Skin epidermis (tissue), 12 donors: ENCODE measurements at regions not wholly inside any gene's neighbourhood (a gene's known extent, or its start where the extent isn't known, plus 50 kb on each side); places are given as distances from the start of the nearest gene placed in this dataset.
"Not testable (repeated sequence)": the region's sequence is repeated elsewhere in the genome, so short reads cannot be mapped to it uniquely, and the experiment has no call there.

Experiments used
- H3K27ac ChIP-seq, 21 experiments: fragments of 200-600 bp; sonication (generic) in 11 of 21; one replicate each; pipeline ENCODE4 v1.5.0; 2020; ENCODE audit warnings: mild to moderate bottlenecking in 3 of 21, inconsistent platforms in 2 of 21, moderate library complexity in 2 of 21
- H3K4me3 ChIP-seq, 7 experiments: fragments of 200-600 bp; sonication (generic) in 2 of 7; one replicate each; pipeline ENCODE4 v1.5.0; 2020; ENCODE audit warnings: inconsistent platforms in 2 of 7, mild to moderate bottlenecking in 2 of 7, moderate library complexity in 1 of 7

DNA sequence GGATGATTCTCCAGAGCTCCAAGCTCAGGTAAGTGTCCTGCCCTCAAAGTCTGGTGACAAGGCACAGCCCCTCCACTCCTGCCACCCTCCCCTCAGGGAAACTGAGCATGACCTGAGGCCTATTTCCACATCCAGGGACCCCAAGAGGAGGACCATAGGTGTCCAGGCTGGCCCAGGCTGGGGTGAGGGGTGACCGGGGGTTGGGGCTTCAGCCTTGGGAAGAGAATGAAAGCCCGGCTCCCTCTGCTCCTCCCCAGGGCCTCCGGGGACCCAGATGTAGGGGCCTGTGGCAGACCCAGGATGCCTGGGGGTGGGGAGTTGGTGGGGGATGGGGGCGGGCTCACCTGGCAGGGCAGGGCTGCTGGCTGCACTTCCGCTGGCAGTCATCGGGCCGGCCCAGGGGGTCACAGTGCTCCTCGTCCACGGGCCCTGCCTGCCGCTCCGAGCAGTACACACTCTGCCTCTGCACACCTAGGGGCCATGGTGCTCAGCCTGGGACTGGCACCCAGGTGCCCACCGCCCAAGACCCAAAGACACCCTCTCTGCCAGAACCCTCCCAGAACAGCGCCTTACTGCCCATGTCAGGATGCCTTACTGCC lies 116.5 kb upstream of the AKAP13 start:
- not testable (repeated sequence) for H3K4me3 ChIP-seq, H3K27ac ChIP-seq

- not testable (repeated sequence) for H3K4me3 ChIP-seq, H3K27ac ChIP-seq
These were observed 115.7 kb upstream of the AKAP13 start for GRCh38 chr15:85264614-85265190.

DNA sequence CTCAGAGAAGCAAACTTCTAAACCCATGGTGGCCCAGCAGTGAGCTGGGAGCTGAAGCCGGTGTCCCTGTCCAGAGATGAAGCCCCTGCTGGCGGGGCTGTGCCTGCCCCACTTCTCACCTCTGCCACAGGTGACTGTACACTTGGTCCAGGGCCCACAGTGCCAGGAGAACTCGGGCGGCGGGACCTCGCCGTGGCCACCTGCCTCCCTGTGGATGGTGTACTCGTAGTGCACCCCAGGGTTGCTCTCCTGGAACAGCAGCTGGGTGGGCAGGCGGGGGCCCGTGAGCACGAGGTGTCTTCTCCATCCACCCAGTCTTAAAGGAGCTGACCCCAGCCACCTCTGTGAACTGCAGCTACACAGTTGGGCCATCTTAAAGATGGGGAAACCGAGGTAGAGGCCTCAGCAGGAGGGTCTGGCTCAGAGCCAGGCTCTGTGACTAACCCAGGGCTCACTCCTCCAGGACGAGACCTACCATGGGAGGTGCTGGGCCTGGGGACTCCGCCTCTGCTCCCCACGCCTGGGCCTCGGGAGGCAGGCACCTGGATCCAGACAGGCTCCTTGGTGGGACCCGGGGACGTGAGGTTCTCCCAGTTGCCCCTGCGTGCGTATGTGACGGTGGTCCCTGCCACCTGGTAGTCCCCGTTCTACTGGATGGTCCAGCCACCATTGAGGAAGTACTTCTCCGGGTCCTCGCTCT lies 113.1 kb upstream of the AKAP13 start:
- H3K27ac ChIP-seq, H3K4me3 ChIP-seq: not testable (repeated sequence)

- Histone ChIP-seq H3K27ac (no peak overlapping the region), H3K4me3 (no peak overlapping the region)
These were observed 105.9 kb upstream of the AKAP13 start for GRCh38 chr15:85274315-85275050.

- Histone ChIP-seq H3K4me3 (no peak overlapping the region), H3K27ac (no peak overlapping the region)
These were observed 103.9 kb upstream of the AKAP13 start for GRCh38 chr15:85276508-85276907.

DNA sequence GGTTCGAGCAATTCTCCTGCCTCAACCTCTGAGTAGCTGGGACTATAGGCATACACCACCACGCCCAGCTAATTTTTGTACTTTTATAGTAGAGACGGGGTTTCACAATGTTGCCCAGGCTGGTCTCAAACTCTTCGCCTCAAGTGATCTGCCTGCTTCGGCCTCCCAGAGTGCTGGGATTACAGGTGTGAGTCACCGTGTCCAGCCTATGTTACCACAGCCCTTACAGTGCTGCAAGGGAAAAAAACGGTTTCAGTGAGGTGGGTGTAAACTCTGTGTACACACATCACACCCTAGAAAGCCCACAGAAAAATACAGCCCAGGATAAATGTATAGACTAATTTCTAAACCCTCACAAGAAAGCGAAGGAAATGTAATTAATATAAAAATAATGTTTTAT lies 103.5 kb upstream of the AKAP13 start:
- Histone ChIP-seq H3K4me3 (no peak overlapping the region), H3K27ac (no peak overlapping the region)

DNA sequence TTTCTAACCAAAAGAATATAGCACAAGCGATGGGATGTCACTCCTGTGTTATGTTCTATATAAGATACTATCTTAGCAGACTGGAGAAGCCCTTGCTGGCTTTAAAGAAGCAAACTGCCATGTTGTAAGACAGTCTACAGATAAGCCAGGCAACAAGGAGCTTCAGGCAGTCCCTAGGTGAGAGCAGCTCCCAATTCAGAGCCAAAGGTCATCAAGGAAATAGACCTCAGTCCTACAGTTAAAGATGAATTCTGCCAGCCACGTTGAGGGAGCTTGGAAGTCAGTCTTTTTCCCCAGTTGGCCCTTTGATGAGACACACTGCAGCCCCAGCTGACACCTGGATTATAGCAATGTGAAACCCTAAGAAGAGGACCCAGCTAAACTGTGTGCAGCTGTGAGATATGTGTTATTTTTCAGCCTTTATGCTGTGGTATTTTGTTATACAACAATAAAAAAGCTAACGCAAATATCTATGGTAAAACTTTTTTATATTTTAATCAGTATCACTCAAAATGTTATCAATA lies 102.5 kb upstream of the AKAP13 start:
- Histone ChIP-seq H3K27ac (no peak overlapping the region), H3K4me3 (no peak overlapping the region)

- H3K4me3 ChIP-seq, result no peak overlapping the region
- H3K27ac ChIP-seq, result no peak overlapping the region
These were observed 100.2 kb upstream of the AKAP13 start for GRCh38 chr15:85280203-85280602.

DNA sequence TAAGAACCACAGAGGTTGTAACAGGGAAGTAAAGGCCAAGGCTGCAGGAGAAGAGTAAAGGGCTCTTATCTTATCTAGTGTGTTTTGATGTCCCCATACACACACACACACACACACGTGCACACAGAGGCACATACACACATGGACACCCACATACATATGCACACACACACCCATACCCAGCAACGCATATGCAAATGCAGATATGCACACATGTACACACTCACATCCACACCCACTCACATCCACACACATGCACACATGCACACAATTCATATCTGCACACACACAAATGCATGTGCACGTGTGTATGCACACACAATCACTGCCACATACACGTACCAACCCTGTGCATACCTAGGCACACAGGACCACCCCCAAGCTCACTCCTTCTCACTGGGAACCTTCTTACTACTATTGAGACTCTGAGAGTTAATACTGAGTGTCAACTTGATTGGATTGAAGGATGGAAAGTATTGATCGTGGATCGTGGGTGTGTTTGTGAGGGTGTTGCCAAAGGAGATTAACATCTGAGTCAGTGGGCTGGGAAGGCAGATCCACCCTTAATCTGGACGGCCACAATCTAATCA lies 99.0 kb upstream of the AKAP13 start:
- H3K4me3 ChIP-seq, result no peak overlapping the region

GRCh38 chr15:85282504-85283115 lies 97.8 kb upstream of the AKAP13 start:
- Histone ChIP-seq H3K4me3 (no peak overlapping the region), H3K27ac (no peak overlapping the region)

More for the DNA sequence above, 99.0 kb upstream of the AKAP13 start:
- no peak overlapping the region for H3K27ac ChIP-seq

- H3K27ac ChIP-seq, H3K4me3 ChIP-seq: not testable (repeated sequence)
These were observed 96.6 kb upstream of the AKAP13 start for GRCh38 chr15:85283815-85284214.

GRCh38 chr15:85284497-85284896 lies 95.9 kb upstream of the AKAP13 start:
- no peak overlapping the region for H3K4me3 ChIP-seq
- no peak overlapping the region for H3K27ac ChIP-seq

GRCh38 chr15:85289677-85290365 lies 90.6 kb upstream of the AKAP13 start:
- no peak overlapping the region for H3K27ac ChIP-seq
- H3K4me3 ChIP-seq, result no peak overlapping the region

DNA sequence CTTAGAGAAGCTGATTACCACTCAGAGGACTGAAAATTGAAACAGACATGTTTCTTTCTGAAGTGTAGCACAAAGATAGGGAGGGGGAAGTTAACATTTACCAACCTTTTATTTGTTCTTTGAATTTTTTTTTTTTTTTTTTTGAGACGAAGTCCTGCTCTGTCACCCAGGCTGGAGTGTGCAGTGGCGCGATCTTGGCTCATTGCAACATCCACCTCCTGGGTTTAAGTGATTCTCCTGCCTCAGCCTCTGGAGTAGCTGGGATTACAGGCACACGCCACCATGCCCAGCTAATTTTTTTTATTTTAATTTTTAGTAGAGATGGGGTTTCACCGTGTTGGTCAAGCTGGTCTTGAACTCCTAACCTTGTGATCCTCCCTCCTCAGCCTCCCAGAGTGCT lies 87.8 kb upstream of the AKAP13 start:
- H3K4me3 ChIP-seq, H3K27ac ChIP-seq: not testable (repeated sequence)

DNA sequence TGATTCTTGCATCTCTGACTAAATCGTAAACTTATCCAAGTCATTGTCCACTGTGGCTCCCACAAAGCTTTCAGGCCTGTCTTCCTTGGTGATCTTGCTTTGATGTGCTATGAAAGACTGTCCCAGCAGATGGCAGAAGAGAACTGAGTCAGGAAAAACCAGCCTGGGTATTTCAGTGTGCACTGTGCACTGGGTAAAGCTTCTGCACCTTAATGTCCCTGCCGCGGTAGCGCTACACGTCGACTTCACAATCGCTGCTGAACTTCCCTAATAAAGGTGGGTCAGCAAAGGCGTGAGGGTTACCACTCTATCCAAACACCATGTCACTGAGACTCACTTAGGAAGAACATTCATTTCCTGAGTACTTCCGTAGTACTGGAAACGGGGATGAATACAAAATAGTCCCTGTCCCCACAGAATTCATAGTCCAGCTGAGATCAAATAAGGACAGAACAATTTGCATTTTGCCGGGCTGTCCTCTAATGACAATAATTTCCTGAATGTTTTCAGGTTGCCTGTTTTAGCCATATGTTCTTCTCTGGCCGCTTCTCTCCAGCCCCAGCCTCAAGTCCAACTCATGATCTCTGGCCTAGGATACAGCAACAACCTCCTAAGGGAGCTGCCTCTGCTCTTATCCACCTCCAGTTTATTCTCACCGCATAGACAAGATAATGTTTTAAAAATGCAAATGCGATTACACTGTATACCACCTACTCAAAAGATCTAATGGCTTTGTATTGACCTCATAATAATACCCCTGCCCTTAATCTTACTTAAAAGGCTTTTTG lies 83.6 kb upstream of the AKAP13 start:
- H3K27ac ChIP-seq, result no peak overlapping the region

GRCh38 chr15:85297537-85297936 lies 82.9 kb upstream of the AKAP13 start:
- Histone ChIP-seq H3K27ac (no peak overlapping the region), H3K4me3 (no peak overlapping the region)

More for the DNA sequence above, 83.6 kb upstream of the AKAP13 start:
- H3K4me3 ChIP-seq, result peak overlapping the region in 1 of 7 experiments; percentile 17

DNA sequence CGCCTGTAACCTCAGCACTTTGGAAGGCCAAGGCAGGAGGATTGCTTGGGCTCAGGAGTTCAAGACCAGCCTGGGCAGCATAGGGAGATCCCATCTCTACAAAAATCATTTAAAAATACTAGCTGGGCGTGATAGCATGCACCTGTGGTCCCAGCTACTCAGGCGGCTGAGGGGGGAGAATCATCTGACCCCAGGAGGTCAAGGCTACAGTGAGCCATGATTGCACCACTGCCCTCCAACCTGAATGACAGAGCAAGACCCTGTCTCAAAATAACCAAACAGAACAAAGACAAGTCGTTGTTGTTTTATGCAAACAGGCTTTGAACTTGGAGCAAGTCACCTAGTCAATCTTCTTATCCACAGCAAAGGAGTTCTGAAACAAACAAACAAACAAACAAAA lies 82.0 kb upstream of the AKAP13 start:
- H3K4me3 ChIP-seq, result no peak overlapping the region

GRCh38 chr15:85298941-85299340 lies 81.5 kb upstream of the AKAP13 start:
- Histone ChIP-seq H3K4me3 (no peak overlapping the region), H3K27ac (no peak overlapping the region)

More for the DNA sequence above, 82.0 kb upstream of the AKAP13 start:
- H3K27ac ChIP-seq, result no peak overlapping the region
